HG03469 (cell line): ENCODE measurements at regions not wholly inside any gene's neighbourhood (a gene's known extent, or its start where the extent isn't known, plus 50 kb on each side); places are given as distances from the start of the nearest gene placed in this dataset.

Experiments
- ATAC-seq: cut with Tn5 transposase; IDR thresholded peaks from one replicate; pipeline ENCODE4 v1.9.1; 2021; ENCODE audit warnings: mild to moderate bottlenecking, moderate library complexity, moderate number of reproducible peaks; ENCODE audit not compliant: unreplicated experiment

GRCh38 chr11:39304586-39304985 is 2154.9 kb downstream of the LRRC4C start:
- no peak for ATAC-seq

- no peak for ATAC-seq
These were observed 2164.8 kb downstream of the LRRC4C start for GRCh38 chr11:39294648-39295047.

- ATAC-seq = no peak
These were observed 2171.4 kb downstream of the LRRC4C start for GRCh38 chr11:39288011-39288410.

- ATAC-seq = no peak
These were observed 2191.2 kb downstream of the LRRC4C start for GRCh38 chr11:39268176-39268690.

- no peak for ATAC-seq
These were observed 2203.8 kb downstream of the LRRC4C start for GRCh38 chr11:39255648-39256047.

- no peak for ATAC-seq
These were observed 2209.7 kb downstream of the LRRC4C start for GRCh38 chr11:39249566-39250365.

- no peak for ATAC-seq
These were observed 2211.8 kb downstream of the LRRC4C start for GRCh38 chr11:39247570-39248137.

- ATAC-seq = no peak
These were observed 2219.9 kb downstream of the LRRC4C start for GRCh38 chr11:39239553-39239952.

GRCh38 chr11:39236916-39237315 is 2222.5 kb downstream of the LRRC4C start:
- ATAC-seq = no peak

GRCh38 chr11:39221550-39222138 is 2237.8 kb downstream of the LRRC4C start:
- ATAC-seq = no peak

GRCh38 chr11:39220501-39221230 is 2238.8 kb downstream of the LRRC4C start:
- ATAC-seq = no peak

- no peak for ATAC-seq
These were observed 2239.4 kb downstream of the LRRC4C start for GRCh38 chr11:39220069-39220468.

GRCh38 chr11:39209981-39210380 is 2249.5 kb downstream of the LRRC4C start:
- no peak for ATAC-seq

GRCh38 chr11:39205236-39205995 is 2254.0 kb downstream of the LRRC4C start:
- no peak for ATAC-seq

- ATAC-seq = no peak
These were observed 2266.8 kb downstream of the LRRC4C start for GRCh38 chr11:39192671-39193070.

- no peak for ATAC-seq
These were observed 2268.7 kb downstream of the LRRC4C start for GRCh38 chr11:39190751-39191150.

- no peak for ATAC-seq
These were observed 2281.8 kb downstream of the LRRC4C start for GRCh38 chr11:39177678-39178077.

- no peak for ATAC-seq
These were observed 2284.5 kb downstream of the LRRC4C start for GRCh38 chr11:39174965-39175364.

- no peak for ATAC-seq
These were observed 2285.3 kb downstream of the LRRC4C start for GRCh38 chr11:39174196-39174595.

- ATAC-seq = no peak
These were observed 2294.4 kb downstream of the LRRC4C start for GRCh38 chr11:39165021-39165420.

GRCh38 chr11:39149214-39149613 is 2310.2 kb downstream of the LRRC4C start:
- no peak for ATAC-seq
